SU-DHL-6 (cell line): ENCODE measurements at regions not wholly inside any gene's neighbourhood (a gene's known extent, or its start where the extent isn't known, plus 50 kb on each side); places are given as distances from the start of the nearest gene placed in this dataset.

ENCODE experiments used
- CTCF ChIP-seq: fragments of 200-600 bp; sonication (generic); IDR thresholded peaks from one replicate; pipeline ENCODE4 v1.5.1; 2017; ENCODE audit warnings: antibody characterized with exemption, mild to moderate bottlenecking, low read length, moderate library complexity; ENCODE audit not compliant: insufficient read depth, poor library complexity, severe bottlenecking
- EZH2phosphoT487 ChIP-seq: fragments of 200-600 bp; sonication (generic), shearing (Covaris generic); conservative IDR thresholded peaks from 2 replicates; pipeline ENCODE4 v1.6.1; 2018; ENCODE audit warnings: mild to moderate bottlenecking, antibody characterized with exemption, low read length, moderate library complexity, mixed read lengths

GRCh38 chr3:106078635-106079034, 209.8 kb upstream of the CBLB start:
- no peak for TF ChIP-seq CTCF
- TF ChIP-seq EZH2phosphoT487 = no peak
